Breast epithelium (tissue), 3 donors: ENCODE measurements at regions not wholly inside any gene's neighbourhood (a gene's known extent, or its start where the extent isn't known, plus 50 kb on each side); places are given as distances from the start of the nearest gene placed in this dataset.
"Not testable (repeated sequence)": the region's sequence is repeated elsewhere in the genome, so short reads cannot be mapped to it uniquely, and the experiment has no call there.

ENCODE experiments used
- CTCF ChIP-seq, 3 donors: fragments of 450-650 bp; IDR thresholded peaks; one replicate each; pipeline ENCODE4 v1.5.1; 2016 to 2017; ENCODE audit warnings: antibody characterized with exemption in 3 of 3, mild to moderate bottlenecking in 3 of 3, moderate library complexity in 3 of 3
- POLR2A ChIP-seq: fragments of 450-650 bp; IDR thresholded peaks from one replicate; pipeline ENCODE4 v1.6.1; 2016; ENCODE audit warnings: antibody characterized with exemption, mild to moderate bottlenecking, moderate library complexity
- POLR2AphosphoS5 ChIP-seq, 3 donors: sonication (generic); formaldehyde crosslinking; IDR thresholded peaks; one replicate each; pipeline ENCODE4 v1.6.1; 2017; ENCODE audit warnings: antibody characterized with exemption in 3 of 3

GRCh38 chr15:20012837-20013236, 528.8 kb downstream of the GOLGA6L6 start:
- TF ChIP-seq CTCF (IDR thresholded peaks at IDR 0.05); POLR2A; POLR2AphosphoS5 (IDR thresholded peaks at IDR 0.05): not testable (repeated sequence)
